ENCODE measurements at regions not wholly inside any gene's neighbourhood (a gene's known extent, or its start where the extent isn't known, plus 50 kb on each side); places are given as distances from the start of the nearest gene placed in this dataset.

GRCh38 chr10:6343305-6344010, 140.7 kb downstream of the PFKFB3 start:
- no peak for DNase-seq

GRCh38 chr10:6345404-6345803, 142.7 kb downstream of the PFKFB3 start:
- no peak for DNase-seq

GRCh38 chr10:6346631-6347030, 143.9 kb downstream of the PFKFB3 start:
- DNase-seq = no peak

GRCh38 chr10:6347391-6347951, 144.7 kb downstream of the PFKFB3 start:
- DNase-seq = no peak

- DNase-seq = no peak
These were observed 145.6 kb downstream of the PFKFB3 start for GRCh38 chr10:6348096-6348874.

GRCh38 chr10:6349846-6350535, 147.3 kb downstream of the PFKFB3 start:
- no peak for DNase-seq

GRCh38 chr10:6350609-6351008, 147.9 kb downstream of the PFKFB3 start:
- no peak for DNase-seq

- DNase-seq = no peak
These were observed 148.8 kb downstream of the PFKFB3 start for GRCh38 chr10:6351495-6351894.

GRCh38 chr10:6353526-6353925, 150.8 kb downstream of the PFKFB3 start:
- DNase-seq = no peak

- DNase-seq = no peak
These were observed 151.5 kb downstream of the PFKFB3 start for GRCh38 chr10:6354168-6354772.

- DNase-seq = no peak
These were observed 153.6 kb downstream of the PFKFB3 start for GRCh38 chr10:6356280-6356793.

- DNase-seq = no peak
These were observed 159.1 kb downstream of the PFKFB3 start for GRCh38 chr10:6361869-6362268.

GRCh38 chr10:6362879-6363278, 160.1 kb downstream of the PFKFB3 start:
- no peak for DNase-seq

- no peak for DNase-seq
These were observed 160.8 kb downstream of the PFKFB3 start for GRCh38 chr10:6363511-6363910.

- no peak for DNase-seq
These were observed 161.6 kb downstream of the PFKFB3 start for GRCh38 chr10:6364283-6364682.

GRCh38 chr10:6364893-6365292, 162.2 kb downstream of the PFKFB3 start:
- DNase-seq = peak; percentile 43

- no peak for DNase-seq
These were observed 162.7 kb downstream of the PFKFB3 start for GRCh38 chr10:6365384-6365783.
